ENCODE measurements at regions not wholly inside any gene's neighbourhood (a gene's known extent, or its start where the extent isn't known, plus 50 kb on each side); places are given as distances from the start of the nearest gene placed in this dataset.
A peak's percentile ranks its signal among the peaks of the same experiment; 100 is the strongest.

DNA sequence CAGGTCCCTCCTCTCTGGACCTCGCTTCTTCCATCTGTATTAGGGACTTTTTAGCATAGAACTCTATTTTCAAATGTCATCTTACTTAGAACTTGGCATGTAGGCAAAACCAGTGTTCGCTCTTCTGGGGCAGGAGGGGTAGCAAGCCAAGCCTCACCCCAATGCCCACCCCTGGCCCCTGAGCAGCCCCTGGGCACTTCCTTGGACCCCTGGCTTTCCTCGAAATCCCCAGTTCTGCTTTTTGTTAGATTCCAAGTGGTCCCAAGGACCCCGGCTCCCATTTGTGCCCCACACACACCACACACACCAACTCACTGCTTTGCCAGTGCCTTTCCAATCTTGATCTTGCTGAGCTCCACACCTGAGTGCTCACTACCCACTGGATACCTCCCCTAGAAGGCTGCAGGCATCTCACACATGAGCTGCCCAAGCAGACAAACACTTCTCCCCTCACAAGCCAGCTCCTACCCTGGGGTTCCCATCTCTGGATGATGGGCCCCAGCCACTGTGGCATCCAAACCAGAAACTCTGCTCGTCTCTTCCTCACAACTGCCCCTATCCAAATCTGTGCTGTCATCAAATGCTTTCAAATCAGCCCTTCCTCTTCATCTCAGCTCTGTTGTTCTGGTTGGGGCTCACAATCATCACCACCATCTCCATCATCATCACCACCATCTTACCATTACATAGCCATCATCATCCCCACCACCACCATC is 167.9 kb upstream of the ZMIZ1 start:
- no peak for DNase-seq

DNA sequence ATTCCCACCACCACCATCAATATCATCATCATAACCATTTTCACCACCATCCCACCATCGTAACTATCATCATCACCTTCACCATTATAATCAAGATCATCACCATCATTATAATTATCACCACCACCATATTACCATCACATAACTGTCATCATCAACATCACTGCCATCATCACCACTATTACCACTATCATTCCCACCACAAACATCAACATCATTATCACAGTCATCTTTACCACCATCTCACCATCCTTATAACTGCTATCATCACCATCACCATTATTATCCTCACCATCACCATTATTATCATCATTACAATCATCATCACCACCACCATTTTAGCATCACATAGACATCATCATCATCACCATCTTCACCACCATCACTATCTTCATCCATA is 167.1 kb upstream of the ZMIZ1 start:
- DNase-seq, result no peak

DNA sequence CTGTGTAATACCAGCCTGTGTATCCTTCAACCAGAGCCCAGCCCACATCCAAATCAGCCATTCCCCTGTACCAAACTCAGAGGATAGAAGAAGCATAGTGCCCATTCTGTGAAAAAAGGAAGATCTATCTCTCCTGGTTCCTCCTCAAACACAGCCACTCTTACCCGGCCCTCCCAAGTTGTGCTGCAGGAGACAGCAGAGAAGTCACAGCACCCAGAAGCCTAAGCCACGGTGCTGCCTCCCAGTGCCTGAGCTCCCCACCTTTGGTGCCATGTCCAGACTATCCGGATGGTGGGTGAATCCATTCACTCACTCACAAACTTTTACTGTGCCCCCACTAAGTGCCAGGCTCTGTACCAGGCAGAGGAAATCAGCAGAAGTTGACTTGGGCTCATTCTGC is 166.0 kb upstream of the ZMIZ1 start:
- DNase-seq, result no peak

DNA sequence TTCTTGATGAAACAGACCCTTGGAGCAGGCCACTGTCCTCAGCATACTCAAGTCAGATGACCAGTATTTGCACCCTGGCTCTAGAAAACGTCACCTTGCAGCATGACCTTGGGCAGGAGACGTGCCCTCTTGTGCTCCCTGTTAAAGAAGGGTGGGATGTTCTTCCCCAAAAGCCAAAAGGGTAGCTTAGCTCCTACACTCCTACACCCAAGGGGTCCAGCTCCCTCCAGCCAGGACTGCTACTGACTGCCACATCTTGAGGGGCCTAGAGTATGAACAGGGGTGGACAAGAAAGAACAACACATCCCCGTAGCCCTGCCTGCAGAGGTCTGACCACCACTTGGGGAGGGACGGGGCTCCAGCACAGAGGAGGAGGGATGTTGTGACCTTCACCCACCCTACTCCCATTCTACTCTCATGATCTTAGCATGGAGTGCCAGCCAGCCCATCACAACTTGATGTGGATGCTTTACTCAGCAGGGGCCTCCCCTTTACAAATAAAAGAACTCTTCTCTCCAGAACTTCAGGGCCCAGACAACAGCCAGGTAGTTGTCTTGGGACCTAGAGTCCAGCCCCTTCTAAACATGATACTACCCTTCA is 165.3 kb upstream of the ZMIZ1 start:
- DNase-seq, result no peak

DNA sequence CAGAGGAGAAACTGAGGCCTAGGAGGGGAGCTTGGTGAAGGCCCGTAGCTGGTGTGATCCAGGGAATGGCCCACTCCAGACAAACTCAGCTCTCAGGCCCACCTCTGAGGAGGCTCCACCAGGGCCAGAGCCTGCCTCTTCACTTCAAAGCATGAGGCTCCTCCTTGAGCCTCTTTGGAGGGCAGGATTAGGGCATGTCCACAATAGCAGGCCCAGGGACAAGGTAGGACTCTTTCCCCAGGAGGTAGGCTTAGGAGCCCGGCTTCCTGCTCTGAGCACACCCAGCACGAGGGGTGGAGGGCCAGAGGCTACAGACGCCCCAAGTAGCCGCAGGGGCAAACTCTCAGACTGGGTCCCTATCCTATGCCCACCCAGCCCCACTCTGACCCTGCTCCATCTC is 164.6 kb upstream of the ZMIZ1 start:
- DNase-seq, result no peak

DNA sequence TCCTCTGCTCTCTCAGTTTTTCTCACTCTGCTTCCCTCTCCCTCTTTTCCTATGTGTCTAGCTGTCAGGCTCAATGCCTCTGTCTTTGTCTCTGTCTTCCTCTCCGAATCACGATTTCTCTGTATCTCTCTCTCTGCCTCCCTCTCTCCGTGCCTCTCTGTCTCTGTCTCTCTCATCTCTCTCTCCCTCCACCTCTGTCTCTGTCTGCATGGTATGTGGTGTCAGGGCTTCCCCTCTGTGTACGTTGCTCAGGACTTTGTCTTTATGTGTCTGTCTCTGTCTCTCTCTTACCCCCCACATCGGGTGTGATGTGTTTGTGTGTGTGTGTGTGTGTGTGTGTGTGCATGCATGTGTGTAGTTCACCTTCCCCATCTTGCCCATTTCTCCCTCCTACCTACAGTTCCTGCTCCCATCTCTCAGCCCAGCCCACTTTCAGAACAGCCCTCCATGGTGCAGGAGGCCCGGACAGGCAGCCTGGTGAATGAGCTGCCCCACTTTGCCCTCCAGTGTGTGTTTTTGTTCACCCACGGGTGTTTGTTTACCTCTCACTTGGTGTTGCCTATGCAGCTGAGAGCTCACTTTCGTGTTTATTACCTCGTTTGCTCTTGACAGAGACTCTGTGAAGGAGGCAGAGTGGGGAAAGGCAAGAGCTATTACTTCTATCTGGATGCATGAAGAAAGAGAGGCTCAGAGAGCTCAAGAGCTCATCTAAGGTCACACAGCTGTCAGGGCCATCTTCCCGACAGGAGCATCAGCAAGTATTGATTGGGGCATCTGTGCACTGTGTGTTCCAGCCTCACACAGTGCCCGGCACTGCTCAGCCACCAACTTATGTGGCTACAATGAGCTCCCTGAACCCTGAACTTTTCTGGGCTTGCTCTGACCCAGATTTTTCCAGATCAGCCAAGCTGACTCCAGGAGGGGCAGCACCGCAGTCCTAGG is 163.5 kb upstream of the ZMIZ1 start:
- DNase-seq, result no peak

DNA sequence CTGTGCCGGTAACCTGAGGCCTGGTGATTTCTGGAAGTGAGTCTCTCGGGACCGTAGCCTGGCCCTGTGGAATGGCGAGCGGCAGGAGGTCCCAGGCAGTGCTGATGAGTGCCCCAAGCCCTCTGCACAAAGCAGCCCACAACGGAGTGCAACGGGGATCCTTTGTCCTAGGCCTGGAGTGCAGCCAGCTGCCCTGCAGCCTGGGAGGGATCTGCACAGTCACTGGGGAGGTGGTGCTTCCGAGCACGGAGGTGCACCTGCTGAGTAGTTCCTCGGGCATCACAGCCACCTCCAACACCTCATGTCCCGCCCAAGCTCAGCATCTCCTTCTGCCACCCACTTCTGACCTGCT is 162.8 kb upstream of the ZMIZ1 start:
- DNase-seq, result no peak

DNA sequence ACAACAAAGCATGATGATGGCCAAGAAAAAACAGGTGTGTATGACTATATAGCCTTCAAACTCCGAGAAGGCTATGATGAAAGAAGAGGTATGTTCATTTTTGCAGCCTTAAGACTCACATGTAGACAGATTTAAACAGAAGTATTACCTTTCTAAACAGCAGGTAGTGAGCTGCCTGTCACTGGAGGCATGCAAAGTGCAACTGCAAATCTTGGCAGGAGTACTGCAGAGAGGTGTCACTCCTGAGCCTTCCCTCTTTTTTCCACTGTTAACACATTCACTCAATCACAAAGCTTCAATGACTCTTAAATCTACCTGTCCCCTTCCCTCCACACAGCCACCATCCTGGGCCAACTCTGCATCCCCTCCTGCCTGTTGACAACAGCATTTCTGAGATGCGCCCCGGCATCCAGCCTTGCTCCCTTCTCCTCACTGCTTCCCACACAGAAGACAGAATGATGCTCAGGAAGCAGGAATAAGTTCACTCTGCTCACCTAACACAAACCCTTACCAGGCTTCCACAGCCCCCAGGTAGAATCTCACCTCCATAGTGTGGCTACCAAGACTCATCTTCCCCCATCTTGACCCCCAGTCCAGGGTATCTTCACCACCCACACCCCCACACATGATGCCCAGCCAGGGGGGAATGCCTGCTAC is 161.9 kb upstream of the ZMIZ1 start:
- peak; percentile 31 for DNase-seq

DNA sequence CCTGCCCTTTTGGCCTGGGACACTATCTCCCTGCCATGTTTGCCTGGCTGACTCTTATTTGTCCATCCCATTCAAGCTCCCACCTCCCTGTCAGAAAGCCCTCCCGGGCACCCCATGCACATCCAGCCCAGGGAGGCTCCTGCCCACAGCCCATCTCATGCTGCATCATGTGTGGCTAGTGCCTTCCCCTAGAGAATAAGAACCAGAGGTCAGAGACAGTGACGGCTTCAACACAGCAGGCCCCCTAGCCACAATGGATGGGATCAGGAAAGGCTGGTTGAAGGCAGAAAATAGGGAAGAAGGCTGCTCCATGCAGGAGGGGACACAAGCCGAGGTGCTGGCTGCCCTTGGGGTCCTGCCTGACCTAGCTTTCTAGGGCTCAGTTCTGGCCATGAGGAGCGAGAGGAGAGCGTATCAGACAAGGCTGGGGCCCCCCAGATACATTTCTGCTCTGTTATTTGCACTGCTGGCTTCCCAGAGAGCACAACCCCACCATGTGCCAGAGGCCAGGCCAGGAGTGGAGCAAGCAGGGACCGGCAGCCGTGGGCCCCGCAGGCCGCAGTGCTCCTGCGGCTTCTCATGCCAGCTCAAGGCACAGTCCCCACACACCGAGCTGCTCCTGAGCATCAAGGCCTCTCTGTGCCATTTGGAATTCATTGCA is 161.1 kb upstream of the ZMIZ1 start:
- peak; percentile 47 for DNase-seq

DNA sequence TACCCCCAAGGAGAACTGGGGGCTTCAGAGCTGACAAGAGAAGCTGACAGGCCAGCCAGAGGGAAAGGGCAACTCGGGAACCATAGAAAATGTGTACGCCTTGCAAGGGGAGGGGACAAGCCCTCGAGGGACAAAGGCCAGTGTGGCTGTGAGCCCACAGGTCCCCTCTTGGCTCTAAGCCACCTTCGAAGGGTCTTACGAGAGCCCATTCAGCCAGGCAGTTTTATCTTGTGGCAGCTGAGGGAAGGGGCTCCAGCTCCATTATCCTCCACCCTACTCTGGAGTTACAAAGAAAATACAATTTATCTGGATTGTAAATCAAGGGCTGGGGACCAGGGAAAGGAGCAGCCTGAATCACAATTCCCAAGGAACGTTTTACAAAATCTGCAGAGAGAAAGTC is 159.5 kb upstream of the ZMIZ1 start:
- DNase-seq, result no peak

DNA sequence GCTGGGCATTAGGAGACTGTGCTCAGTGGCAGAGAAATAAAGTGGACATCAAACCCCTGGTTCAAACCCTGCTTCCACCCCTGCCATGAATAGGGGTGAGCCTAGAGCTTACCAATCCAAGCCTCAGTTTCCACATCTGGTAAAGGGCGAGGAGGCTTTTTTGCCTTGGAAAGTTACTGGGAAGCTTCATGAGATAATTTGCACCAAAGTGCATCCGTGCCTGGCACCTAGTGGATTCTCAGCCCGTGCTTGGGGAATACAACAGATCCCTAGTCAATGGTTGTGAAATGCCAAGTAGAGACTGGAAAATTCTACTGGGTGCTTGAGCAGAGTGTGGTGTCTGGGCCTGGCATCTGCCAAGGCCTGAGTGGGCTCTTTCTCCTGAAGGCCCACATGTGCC is 158.7 kb upstream of the ZMIZ1 start:
- DNase-seq, result peak; percentile 17

DNA sequence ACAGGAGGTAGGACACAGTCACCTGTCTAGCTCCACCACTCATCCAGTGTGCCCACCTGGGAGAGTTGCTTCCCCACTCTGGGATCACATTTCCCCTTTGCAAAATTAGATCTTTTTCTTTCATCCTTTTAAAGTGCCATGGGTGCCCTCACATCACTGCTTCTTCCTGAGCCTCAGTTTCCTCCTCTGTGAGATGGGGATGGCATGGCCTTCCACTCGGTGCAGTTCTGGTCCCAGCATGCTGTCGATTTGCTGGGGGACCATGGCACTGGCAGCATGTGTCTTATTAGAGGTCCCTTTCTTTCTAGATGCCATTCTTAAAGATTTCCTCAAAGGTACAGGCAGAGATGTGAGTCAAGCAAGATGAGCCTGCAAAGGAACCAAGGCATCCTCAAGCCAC is 158.3 kb upstream of the ZMIZ1 start:
- no peak for DNase-seq

DNA sequence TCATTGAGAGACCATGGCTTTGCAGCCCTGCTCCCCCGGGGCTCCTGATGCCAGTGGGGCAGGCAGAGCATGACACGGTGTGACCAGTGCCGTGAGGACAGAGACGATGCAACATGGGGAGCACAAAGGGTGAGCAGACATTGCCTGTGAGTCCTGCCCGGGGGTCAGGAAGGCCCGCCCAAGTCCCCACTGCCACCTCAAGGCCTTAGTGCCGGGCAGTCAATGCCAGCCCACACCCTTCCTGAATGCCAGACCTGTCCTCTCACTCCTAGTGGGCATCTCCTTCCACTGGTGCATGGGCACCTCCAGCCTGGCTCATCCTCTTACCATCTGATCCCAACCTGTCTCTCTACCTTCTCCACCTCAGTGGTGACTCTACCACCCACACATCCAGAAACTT is 157.9 kb upstream of the ZMIZ1 start:
- DNase-seq, result peak; percentile 57

DNA sequence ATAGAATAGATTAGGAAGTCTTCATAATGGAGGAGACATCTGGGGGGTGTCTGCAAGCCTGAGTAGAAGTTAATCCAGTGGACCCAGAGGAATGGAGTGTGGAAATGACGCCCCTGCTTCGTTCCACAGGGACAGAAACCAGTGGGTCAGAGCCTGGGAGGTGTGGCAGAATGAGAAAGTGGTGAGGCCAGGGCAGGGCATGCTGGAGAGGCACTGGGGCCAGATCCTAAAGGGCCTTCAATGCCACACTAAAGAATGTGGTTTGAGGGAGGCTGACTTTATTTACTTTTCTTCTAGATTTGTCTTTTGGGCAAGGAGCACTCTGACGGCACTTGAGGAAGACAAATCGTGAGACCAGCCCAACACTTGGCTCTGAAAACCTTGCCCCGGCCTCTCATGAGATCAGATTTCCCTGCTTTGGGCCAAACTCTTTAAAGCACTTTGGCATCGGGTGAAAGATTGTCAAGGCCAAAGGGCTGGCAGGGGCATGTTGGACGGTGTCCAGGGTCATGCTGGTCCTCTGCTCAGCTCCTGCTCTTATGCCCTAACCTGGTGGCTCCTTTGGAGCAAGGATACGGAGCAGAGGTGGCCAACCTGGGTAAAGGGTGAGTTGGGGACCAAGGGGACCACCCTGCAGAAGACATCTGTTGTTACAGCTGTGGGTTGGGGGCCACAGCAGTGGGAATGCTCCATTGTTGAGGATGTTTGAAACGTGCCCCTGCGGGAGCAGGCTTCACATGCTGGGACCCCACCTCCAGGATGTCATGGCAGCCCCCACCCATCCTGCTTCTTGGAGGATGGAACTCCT is 157.0 kb upstream of the ZMIZ1 start:
- peak; percentile 51 for DNase-seq

DNA sequence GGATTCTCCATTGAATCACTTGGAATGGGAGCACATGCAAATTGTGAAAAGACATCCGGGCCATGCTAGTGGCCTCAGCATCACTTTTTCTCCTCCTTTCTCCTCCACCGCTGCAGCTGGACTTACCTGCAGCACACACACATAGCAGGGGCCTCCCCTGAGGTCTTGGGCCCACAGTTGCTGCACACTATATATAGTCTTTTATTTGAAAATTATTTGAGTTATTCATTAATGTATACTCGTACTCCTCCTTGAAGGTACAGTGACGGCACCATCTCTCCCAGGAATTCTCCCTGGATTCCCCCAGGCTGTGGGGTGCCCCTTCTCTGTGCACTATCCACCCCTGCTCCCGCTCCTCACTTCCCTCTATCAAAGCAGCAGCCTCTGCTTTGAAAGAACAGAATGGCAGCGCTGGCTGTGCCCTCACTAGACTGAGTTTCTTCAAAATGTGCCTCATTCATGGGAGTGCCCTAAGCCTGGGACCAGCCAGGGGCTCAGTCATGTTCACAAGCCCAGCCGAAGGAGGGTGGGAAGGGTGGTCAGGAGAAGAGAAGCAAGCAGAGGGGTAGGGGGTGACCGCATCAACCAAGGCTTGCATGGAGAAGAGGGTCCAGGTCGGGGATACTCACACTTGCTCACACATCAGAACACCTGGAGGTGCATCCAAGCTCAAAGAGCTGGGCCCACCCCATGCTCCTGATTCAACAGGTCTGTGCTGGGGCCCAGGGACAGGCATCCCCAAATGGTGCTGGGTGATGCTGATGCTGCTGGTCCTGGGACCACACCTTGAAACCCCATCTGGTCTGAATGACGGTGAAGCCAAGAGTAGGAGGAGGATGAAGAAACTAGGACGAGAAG is 156.2 kb upstream of the ZMIZ1 start:
- no peak for DNase-seq

DNA sequence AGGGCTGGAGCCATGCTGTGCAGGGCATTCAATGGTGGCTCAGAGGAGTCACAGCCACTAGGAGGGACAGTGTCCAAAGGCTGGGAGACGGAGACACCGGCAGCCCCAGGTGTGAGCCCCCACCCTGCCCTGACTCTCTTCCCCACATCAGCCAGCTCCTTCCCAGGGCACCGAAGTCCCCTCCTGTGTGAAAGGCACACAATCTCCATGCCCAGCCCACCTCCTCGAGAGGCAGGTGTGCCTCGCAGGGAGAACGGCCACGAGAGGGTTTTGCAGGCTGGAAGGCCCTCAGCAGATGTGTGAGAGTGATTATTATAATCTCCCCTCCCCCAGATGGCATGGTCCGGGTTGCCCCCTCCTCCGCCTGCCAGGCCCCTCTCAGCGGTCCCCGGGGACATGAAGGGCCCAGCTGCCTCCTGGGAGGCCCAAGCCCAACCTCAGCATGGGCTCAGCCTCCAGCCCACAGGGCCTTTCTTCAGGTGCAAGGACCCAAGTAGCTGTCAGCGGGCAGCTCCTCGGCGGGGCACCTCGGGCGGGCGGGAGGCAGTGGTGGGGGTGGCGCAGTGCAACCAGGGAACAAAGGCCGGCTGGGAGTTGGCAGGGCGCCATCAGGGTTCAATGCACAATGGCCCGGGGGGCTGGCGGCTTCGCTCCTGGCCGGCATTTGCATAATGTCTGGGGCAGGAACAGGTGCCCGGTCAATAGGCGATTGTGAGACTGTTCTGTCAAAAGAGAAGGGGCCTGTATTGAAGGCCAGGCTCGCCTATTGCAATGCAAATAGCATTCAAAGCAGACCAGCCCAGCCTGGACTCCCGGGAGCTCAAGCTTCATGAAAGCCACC is 155.3 kb upstream of the ZMIZ1 start:
- no peak for DNase-seq

DNA sequence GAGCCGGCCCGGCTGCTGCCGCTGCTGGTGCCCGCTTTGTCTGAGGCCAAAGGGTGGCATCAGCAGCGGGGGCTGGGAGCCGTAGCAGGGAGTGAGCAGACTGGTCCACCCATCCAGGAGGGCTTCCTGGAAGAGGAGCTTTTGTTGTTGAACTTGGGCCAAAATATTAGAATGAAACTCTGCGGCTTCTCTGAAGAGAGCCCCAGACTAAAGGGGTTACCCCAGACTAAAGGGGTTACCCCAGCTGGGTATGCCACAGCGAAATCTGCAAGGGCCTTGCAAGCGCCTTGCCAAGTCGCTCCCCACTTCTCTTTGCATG is 154.7 kb upstream of the ZMIZ1 start:
- DNase-seq, result no peak

DNA sequence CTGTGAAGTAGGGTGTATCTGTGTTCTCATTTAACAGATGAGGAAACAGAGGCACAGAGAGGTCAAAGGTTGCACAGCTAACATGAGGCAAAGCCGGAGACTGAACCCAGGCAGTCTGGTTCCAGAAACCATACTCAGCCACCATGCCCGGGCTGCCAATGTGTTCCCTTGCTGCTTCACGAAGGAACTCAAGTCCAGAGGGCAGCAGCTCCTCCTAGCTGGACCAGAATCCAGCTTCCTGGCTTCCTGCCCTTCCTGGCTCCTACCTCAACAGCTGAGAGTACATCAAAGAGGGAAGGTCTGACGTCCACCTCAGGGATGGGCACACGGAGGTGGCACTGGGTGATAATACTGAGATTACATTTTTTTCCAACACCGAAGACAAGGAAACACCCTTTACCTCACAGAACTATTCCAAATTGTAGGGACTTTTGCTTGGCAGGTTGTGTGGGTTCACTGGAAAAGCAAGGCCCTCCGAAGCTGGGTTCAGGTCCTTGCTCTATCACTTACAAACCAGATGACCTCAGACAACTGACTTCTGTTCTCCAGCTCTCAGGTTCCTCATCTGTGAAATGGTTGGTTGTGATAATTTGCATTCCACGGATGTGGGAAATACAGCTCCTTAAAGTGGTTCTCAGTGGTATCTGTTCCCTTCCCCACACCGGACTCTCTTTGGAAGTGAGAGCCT is 154.1 kb upstream of the ZMIZ1 start:
- DNase-seq, result no peak

DNA sequence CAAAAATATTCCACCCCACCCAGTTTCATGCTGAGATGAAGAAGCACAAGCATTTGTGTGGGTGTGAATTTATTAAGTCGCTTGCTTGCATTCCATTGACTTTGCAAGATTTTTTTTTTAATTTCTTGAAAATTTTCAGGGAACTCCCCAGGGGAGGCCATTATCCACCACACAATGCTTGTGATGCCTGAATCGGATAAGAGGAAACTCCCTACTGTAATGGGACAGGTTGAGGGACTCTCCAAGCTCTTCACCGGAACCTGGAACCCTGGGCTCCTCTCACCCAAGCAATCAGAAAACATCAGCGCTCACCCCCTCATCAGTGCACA is 153.6 kb upstream of the ZMIZ1 start:
- DNase-seq, result no peak

DNA sequence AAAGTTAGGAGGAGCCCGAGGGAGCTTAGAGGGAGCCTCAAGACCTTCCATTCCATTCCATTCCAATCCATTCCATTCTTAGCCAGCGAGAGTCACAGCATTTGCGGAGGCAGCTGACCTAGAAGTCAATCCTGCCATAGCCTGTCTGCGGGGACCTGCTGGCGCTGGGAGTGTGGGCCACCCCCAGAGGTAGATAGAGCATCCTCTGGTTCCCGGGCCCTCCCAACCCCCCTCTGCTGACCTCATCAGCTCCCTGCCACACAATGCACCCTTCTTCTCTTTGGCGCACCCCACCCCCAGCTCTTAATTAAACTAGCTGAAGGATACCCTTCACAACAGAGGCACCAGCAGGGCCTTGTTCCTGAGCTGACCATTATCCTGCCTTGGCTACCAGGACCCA is 152.5 kb upstream of the ZMIZ1 start:
- DNase-seq, result no peak
